ENCODE measurements at regions not wholly inside any gene's neighbourhood (a gene's known extent, or its start where the extent isn't known, plus 50 kb on each side); places are given as distances from the start of the nearest gene placed in this dataset.

GRCh38 chr6:101088594-101088993, 207.5 kb upstream of the ASCC3 start (continued):
- TF ChIP-seq TCF7L2 (IDR thresholded peaks at IDR 0.05; ENCODE audit: borderline replicate concordance, low read depth, low read length) = no peak
- TF ChIP-seq ZNF324 (tag by site-specific recombination; IDR thresholded peaks at IDR 0.05) = no peak
- no peak for TF ChIP-seq ZNF398 (tag by site-specific recombination; IDR thresholded peaks at IDR 0.05)

DNA sequence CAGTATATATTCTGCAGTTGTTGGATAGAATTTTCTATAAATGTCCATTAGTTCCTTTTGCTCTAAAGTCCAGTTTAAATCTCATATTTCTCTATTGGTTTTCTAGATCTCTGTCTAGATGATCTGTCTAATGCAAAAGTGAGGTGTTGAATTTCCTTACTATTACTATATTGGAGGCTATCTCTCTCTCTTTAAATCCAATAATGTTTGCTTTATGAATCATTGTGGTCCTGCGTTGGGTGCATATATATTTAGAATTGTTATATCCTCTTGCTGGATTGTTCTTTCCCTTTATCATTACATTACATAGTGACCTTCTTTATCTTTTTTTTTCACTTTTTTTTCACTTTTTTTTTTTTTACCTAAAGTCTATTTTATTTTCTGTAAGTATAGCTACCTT, 208.5 kb upstream of the ASCC3 start:
- Histone ChIP-seq H3K27ac (ENCODE audit: extremely low read depth, low read depth, low read length) (no peak overlapping the region), H3K36me3 (ENCODE audit: control insufficient read depth in 2 of 2, insufficient read depth in 1 of 2, low read length in 2 of 2) (no peaks in the 10 kb centered on the region), H3K9me3 (ENCODE audit: control insufficient read depth, insufficient read depth, low read depth, low read length) (no peaks in the 10 kb centered on the region), H3K4me1 (ENCODE audit: control insufficient read depth, insufficient read depth, low read length) (peaks cover 14% of the 10 kb centered on the region), H3K4me3 (ENCODE audit: low read depth, low read length) (no peak overlapping the region)
- ChIA-PET CTCF (no interaction called here), POLR2A (no interaction called here)
- no peak for TF ChIP-seq ZNF792 (tag by site-specific recombination; IDR thresholded peaks at IDR 0.05)
- no peak for TF ChIP-seq ZNF311 (tag by site-specific recombination; IDR thresholded peaks at IDR 0.05; ENCODE audit: borderline replicate concordance)
- no peak for TF ChIP-seq ZNF529 (tag by site-specific recombination; IDR thresholded peaks at IDR 0.05; ENCODE audit: insufficient replicate concordance)
- no peak for TF ChIP-seq ZNF335 (tag by site-specific recombination; conservative IDR thresholded peaks at IDR 0.05)
- no peak for TF ChIP-seq ZNF555 (tag by site-specific recombination; conservative IDR thresholded peaks at IDR 0.05)
- no peak for TF ChIP-seq KLF1 (tag by site-specific recombination; IDR thresholded peaks at IDR 0.05)

- CTCF ChIA-PET = no interaction called here
- H3K27ac ChIP-seq (ENCODE audit: extremely low read depth, low read depth, low read length) = no peak overlapping the region
These were observed 209.2 kb upstream of the ASCC3 start for GRCh38 chr6:101090281-101090680.

More at GRCh38 chr6:101090281-101090680, 209.2 kb upstream of the ASCC3 start:
- no peaks in the 10 kb centered on the region for H3K36me3 ChIP-seq (ENCODE audit: control insufficient read depth in 2 of 2, insufficient read depth in 1 of 2, low read length in 2 of 2)
- TF ChIP-seq ZNF777 (tag by site-specific recombination; IDR thresholded peaks at IDR 0.05; ENCODE audit: borderline replicate concordance) (no peak), KLF17 (tag by site-specific recombination; IDR thresholded peaks at IDR 0.05) (no peak), ZNF16 (tag by site-specific recombination; IDR thresholded peaks at IDR 0.05; ENCODE audit: low read depth) (no peak), ZNF670 (tag by site-specific recombination; IDR thresholded peaks at IDR 0.05; ENCODE audit: low read depth) (no peak), ZNF302 (tag by site-specific recombination; IDR thresholded peaks at IDR 0.05; ENCODE audit: low read depth) (no peak), RBAK (tag by site-specific recombination; IDR thresholded peaks at IDR 0.05) (no peak), ZNF510 (tag by site-specific recombination; IDR thresholded peaks at IDR 0.05; ENCODE audit: insufficient replicate concordance) (no peak), BCL11A (tag by site-specific recombination; IDR thresholded peaks at IDR 0.05; ENCODE audit: low read depth) (no peak), ZNF621 (tag by site-specific recombination; IDR thresholded peaks at IDR 0.05) (no peak), SALL2 (tag by site-specific recombination; IDR thresholded peaks at IDR 0.05; ENCODE audit: borderline replicate concordance) (no peak), ZXDB (tag by site-specific recombination; IDR thresholded peaks at IDR 0.05) (no peak), ZNF202 (tag by site-specific recombination; IDR thresholded peaks at IDR 0.05; ENCODE audit: borderline replicate concordance) (no peak), ZNF785 (tag by site-specific recombination; IDR thresholded peaks at IDR 0.05) (no peak), SCRT1 (tag by site-specific recombination; IDR thresholded peaks at IDR 0.05; ENCODE audit: borderline replicate concordance) (no peak), ZNF747 (tag by site-specific recombination; IDR thresholded peaks at IDR 0.05) (no peak), ZNF433 (tag by site-specific recombination; IDR thresholded peaks at IDR 0.05; ENCODE audit: low read depth) (no peak), ZNF704 (tag by site-specific recombination; IDR thresholded peaks at IDR 0.05) (no peak), ZNF157 (tag by site-specific recombination; IDR thresholded peaks at IDR 0.05) (no peak), ZNF501 (tag by site-specific recombination; IDR thresholded peaks at IDR 0.05) (no peak)
- TF ChIP-seq, protein P1, sequence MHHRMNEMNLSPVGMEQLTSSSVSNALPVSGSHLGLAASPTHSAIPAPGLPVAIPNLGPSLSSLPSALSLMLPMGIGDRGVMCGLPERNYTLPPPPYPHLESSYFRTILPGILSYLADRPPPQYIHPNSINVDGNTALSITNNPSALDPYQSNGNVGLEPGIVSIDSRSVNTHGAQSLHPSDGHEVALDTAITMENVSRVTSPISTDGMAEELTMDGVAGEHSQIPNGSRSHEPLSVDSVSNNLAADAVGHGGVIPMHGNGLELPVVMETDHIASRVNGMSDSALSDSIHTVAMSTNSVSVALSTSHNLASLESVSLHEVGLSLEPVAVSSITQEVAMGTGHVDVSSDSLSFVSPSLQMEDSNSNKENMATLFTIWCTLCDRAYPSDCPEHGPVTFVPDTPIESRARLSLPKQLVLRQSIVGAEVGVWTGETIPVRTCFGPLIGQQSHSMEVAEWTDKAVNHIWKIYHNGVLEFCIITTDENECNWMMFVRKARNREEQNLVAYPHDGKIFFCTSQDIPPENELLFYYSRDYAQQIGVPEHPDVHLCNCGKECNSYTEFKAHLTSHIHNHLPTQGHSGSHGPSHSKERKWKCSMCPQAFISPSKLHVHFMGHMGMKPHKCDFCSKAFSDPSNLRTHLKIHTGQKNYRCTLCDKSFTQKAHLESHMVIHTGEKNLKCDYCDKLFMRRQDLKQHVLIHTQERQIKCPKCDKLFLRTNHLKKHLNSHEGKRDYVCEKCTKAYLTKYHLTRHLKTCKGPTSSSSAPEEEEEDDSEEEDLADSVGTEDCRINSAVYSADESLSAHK (tag by site-specific recombination; IDR thresholded peaks at IDR 0.05) = no peak
- peaks cover 9% of the 10 kb centered on the region for H3K4me1 ChIP-seq (ENCODE audit: control insufficient read depth, insufficient read depth, low read length)
- H3K9me3 ChIP-seq (ENCODE audit: control insufficient read depth, insufficient read depth, low read depth, low read length) = no peaks in the 10 kb centered on the region
- POLR2A ChIA-PET = no interaction called here
- H3K4me3 ChIP-seq (ENCODE audit: low read depth, low read length) = no peak overlapping the region
